ENCODE measurements at regions not wholly inside any gene's neighbourhood (a gene's known extent, or its start where the extent isn't known, plus 50 kb on each side); places are given as distances from the start of the nearest gene placed in this dataset.

- no peak for DNase-seq
Measured at GRCh38 chr6:114471450-114471849, 128.6 kb upstream of the HS3ST5 start.

- no peak for DNase-seq
Measured at GRCh38 chr6:114467931-114468330, 125.1 kb upstream of the HS3ST5 start.

GRCh38 chr6:114465511-114465910, 122.7 kb upstream of the HS3ST5 start:
- no peak for DNase-seq

- DNase-seq, result no peak
Measured at GRCh38 chr6:114453737-114454276, 111.0 kb upstream of the HS3ST5 start.

- no peak for DNase-seq
Measured at GRCh38 chr6:114452785-114453401, 110.1 kb upstream of the HS3ST5 start.

GRCh38 chr6:114450631-114451030, 107.8 kb upstream of the HS3ST5 start:
- no peak for DNase-seq

GRCh38 chr6:114449659-114450058, 106.8 kb upstream of the HS3ST5 start:
- DNase-seq, result no peak

GRCh38 chr6:114446342-114446741, 103.5 kb upstream of the HS3ST5 start:
- no peak for DNase-seq

- DNase-seq, result no peak
Measured at GRCh38 chr6:114445846-114446245, 103.0 kb upstream of the HS3ST5 start.

GRCh38 chr6:114439411-114439810, 96.6 kb upstream of the HS3ST5 start:
- DNase-seq, result no peak

GRCh38 chr6:114437235-114437634, 94.4 kb upstream of the HS3ST5 start:
- no peak for DNase-seq

GRCh38 chr6:114436691-114437090, 93.9 kb upstream of the HS3ST5 start:
- DNase-seq, result no peak

- no peak for DNase-seq
Measured at GRCh38 chr6:114435985-114436384, 93.2 kb upstream of the HS3ST5 start.

- no peak for DNase-seq
Measured at GRCh38 chr6:114432400-114432799, 89.6 kb upstream of the HS3ST5 start.

- DNase-seq, result no peak
Measured at GRCh38 chr6:114431641-114432040, 88.8 kb upstream of the HS3ST5 start.

- no peak for DNase-seq
Measured at GRCh38 chr6:114430534-114431124, 87.8 kb upstream of the HS3ST5 start.

- no peak for DNase-seq
Measured at GRCh38 chr6:114428341-114428740, 85.5 kb upstream of the HS3ST5 start.

GRCh38 chr6:114421199-114421598, 78.4 kb upstream of the HS3ST5 start:
- DNase-seq, result no peak

- DNase-seq, result no peak
Measured at GRCh38 chr6:114419175-114419574, 76.4 kb upstream of the HS3ST5 start.

- no peak for DNase-seq
Measured at GRCh38 chr6:114418304-114418972, 75.6 kb upstream of the HS3ST5 start.

- no peak for DNase-seq
Measured at GRCh38 chr6:114407426-114408035, 64.7 kb upstream of the HS3ST5 start.

GRCh38 chr6:114404339-114404955, 61.6 kb upstream of the HS3ST5 start:
- no peak for DNase-seq

- no peak for DNase-seq
Measured at GRCh38 chr6:114403858-114404257, 61.0 kb upstream of the HS3ST5 start.

Measured in inflammatory macrophage treated with lipopolysaccharide for 1 hour (primary cell).